ENCODE measurements at regions not wholly inside any gene's neighbourhood (a gene's known extent, or its start where the extent isn't known, plus 50 kb on each side); places are given as distances from the start of the nearest gene placed in this dataset.

DNA sequence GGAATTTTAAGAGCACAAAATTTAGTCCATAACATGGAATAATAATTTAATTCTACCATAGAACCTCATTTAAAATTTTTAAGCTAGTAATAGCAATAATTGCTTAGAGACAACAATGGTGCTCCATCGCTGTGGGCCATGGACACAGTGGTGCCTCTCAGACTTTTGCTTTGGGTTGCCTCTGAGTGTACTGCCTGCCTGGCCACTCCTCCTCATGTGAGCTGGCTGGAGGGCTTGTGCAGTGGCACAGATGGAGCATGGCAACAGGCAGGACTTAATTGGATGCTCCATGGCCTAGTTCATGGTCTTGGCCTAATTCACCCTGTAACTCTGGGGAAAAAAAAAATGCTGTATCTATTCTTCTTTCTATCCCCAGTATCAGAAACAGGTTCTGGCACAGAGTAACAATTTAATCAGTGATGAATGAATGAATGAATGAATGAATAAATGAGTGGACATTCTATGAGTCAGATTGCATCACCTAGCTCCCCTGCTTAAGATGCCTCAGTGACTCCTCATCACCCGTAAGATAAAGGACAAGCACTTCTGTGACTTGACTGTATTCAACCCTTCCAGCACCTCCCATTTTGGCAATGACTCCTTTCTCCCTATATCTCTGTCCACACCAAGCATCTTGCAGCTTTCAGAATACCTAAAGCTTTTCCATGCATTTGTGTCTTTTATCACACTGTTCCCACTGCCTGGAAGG, 211.8 kb upstream of the SLC14A2 start:
- Histone ChIP-seq H3K27ac (ENCODE audit: low read depth, low read length) (no peak overlapping the region), H3K4ac (ENCODE audit: low read depth, low read length) (no peak overlapping the region)
- no CpG with 5 or more reads among the region's 2 CpGs for WGBS (ENCODE audit: extremely low coverage, insufficient coverage, low lambda C conversion rate)

DNA sequence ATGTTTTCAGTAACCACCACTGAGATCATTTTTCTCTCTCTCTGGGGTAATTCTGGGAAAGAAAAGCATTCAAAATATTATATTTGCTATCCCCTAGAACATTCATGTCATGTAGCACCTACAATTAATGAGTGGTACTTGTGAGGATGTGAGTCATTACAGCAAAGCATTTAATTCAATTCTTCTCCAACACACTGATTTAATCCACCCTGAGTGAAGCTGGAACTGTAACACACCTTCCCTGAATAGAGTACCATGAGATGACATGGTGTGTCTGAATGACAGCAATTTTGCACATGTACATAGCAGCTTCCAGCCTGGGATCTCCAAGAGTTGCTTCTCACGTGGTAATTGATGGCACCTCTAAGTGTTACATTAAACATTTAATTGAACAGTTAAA, 207.1 kb upstream of the SLC14A2 start:
- Histone ChIP-seq H3K27me3 (ENCODE audit: insufficient read depth, low read length, poor library complexity) (no peaks in the 10 kb centered on the region), H2BK120ac (ENCODE audit: low read depth, low read length) (no peak overlapping the region), H2AK5ac (ENCODE audit: low read length) (no peak overlapping the region), H3K56ac (ENCODE audit: low read length) (no peak overlapping the region), H3K23ac (ENCODE audit: low read length) (no peak overlapping the region), H4K5ac (ENCODE audit: low read length) (no peak overlapping the region), H3K36me3 (ENCODE audit: control insufficient read depth, insufficient read depth, low read length) (no peaks in the 10 kb centered on the region), H3K4me1 (ENCODE audit: control insufficient read depth, low read depth, low read length) (peaks cover 4% of the 10 kb centered on the region), H3K4me3 (ENCODE audit: low read length) (no peak overlapping the region), H2BK5ac (ENCODE audit: low read length) (no peak overlapping the region), H3K4ac (ENCODE audit: low read depth, low read length) (no peak overlapping the region), H3K9ac (ENCODE audit: low read length) (no peak overlapping the region), H3K4me2 (ENCODE audit: low read length) (no peak overlapping the region), H4K8ac (ENCODE audit: low read depth, low read length) (no peak overlapping the region), H3K27ac (ENCODE audit: low read depth, low read length) (no peak overlapping the region), H3K79me1 (ENCODE audit: low read length) (no peaks in the 10 kb centered on the region), H3K18ac (ENCODE audit: low read length) (no peak overlapping the region), H2BK15ac (replicated peaks; ENCODE audit: low read depth) (no peak overlapping the region), H3K79me2 (ENCODE audit: control insufficient read depth, insufficient read depth, low read length) (no peaks in the 10 kb centered on the region)
- DNase-seq: no peak
- WGBS (ENCODE audit: extremely low coverage, insufficient coverage, low lambda C conversion rate): no CpG with 5 or more reads among the region's 1 CpG

More for the DNA sequence above, 211.8 kb upstream of the SLC14A2 start:
- Histone ChIP-seq H3K4me1 (ENCODE audit: control insufficient read depth, low read depth, low read length) (no peaks in the 10 kb centered on the region), H3K36me3 (ENCODE audit: control insufficient read depth, insufficient read depth, low read length) (no peaks in the 10 kb centered on the region), H2AK5ac (ENCODE audit: low read length) (no peak overlapping the region), H2BK120ac (ENCODE audit: low read depth, low read length) (no peak overlapping the region), H4K5ac (ENCODE audit: low read length) (no peak overlapping the region), H3K18ac (ENCODE audit: low read length) (no peak overlapping the region), H3K9ac (ENCODE audit: low read length) (no peak overlapping the region), H3K4me3 (ENCODE audit: low read length) (no peak overlapping the region), H2BK15ac (replicated peaks; ENCODE audit: low read depth) (no peak overlapping the region), H3K23ac (ENCODE audit: low read length) (no peak overlapping the region), H4K8ac (ENCODE audit: low read depth, low read length) (no peak overlapping the region), H3K4me2 (ENCODE audit: low read length) (no peak overlapping the region), H3K79me2 (ENCODE audit: control insufficient read depth, insufficient read depth, low read length) (no peaks in the 10 kb centered on the region), H2BK5ac (ENCODE audit: low read length) (no peak overlapping the region), H3K27me3 (ENCODE audit: insufficient read depth, low read length, poor library complexity) (no peaks in the 10 kb centered on the region), H3K79me1 (ENCODE audit: low read length) (no peaks in the 10 kb centered on the region), H3K56ac (ENCODE audit: low read length) (no peak overlapping the region)
- no peak for DNase-seq

DNA sequence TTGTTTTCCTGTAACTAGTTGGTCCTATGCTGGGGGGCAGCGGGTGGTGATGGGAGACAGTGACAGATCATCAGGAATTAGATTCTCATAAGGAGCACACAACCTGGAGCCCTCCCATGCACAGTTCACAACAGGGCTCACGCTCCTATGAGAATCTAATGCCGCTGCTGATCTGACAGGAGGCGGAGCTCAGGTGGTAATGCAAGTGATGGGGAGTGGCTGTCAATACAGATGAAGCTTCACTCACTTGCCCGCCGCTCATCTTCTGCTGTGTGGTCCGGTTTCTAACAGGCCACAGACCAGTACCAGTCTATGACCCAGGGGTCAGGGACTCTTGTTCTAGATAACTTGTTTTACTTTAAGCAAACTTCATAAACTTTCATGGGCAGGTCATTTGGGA, 205.3 kb upstream of the SLC14A2 start:
- H3K56ac ChIP-seq (ENCODE audit: low read length): no peak overlapping the region
- WGBS (ENCODE audit: extremely low coverage, insufficient coverage, low lambda C conversion rate): no CpG with 5 or more reads among the region's 7 CpGs
- H2AK5ac ChIP-seq (ENCODE audit: low read length): no peak overlapping the region
- no peak overlapping the region for H3K4me3 ChIP-seq (ENCODE audit: low read length)
- H2BK15ac ChIP-seq (replicated peaks; ENCODE audit: low read depth): no peak overlapping the region
- no peaks in the 10 kb centered on the region for H3K36me3 ChIP-seq (ENCODE audit: control insufficient read depth, insufficient read depth, low read length)
- H3K23ac ChIP-seq (ENCODE audit: low read length): no peak overlapping the region
- no peaks in the 10 kb centered on the region for H3K79me1 ChIP-seq (ENCODE audit: low read length)
- no peak overlapping the region for H3K27ac ChIP-seq (ENCODE audit: low read depth, low read length)
- no peak overlapping the region for H3K9ac ChIP-seq (ENCODE audit: low read length)
- no peaks in the 10 kb centered on the region for H3K79me2 ChIP-seq (ENCODE audit: control insufficient read depth, insufficient read depth, low read length)
- no peak overlapping the region for H3K18ac ChIP-seq (ENCODE audit: low read length)
- peaks cover 6% of the 10 kb centered on the region for H3K4me1 ChIP-seq (ENCODE audit: control insufficient read depth, low read depth, low read length)
- no peaks in the 10 kb centered on the region for H3K27me3 ChIP-seq (ENCODE audit: insufficient read depth, low read length, poor library complexity)
- DNase-seq: no peak
- no peak overlapping the region for H2BK120ac ChIP-seq (ENCODE audit: low read depth, low read length)
- no peak overlapping the region for H2BK5ac ChIP-seq (ENCODE audit: low read length)
- H3K4ac ChIP-seq (ENCODE audit: low read depth, low read length): no peak overlapping the region
- no peak overlapping the region for H3K4me2 ChIP-seq (ENCODE audit: low read length)
- no peak overlapping the region for H4K8ac ChIP-seq (ENCODE audit: low read depth, low read length)
- H4K5ac ChIP-seq (ENCODE audit: low read length): no peak overlapping the region

DNA sequence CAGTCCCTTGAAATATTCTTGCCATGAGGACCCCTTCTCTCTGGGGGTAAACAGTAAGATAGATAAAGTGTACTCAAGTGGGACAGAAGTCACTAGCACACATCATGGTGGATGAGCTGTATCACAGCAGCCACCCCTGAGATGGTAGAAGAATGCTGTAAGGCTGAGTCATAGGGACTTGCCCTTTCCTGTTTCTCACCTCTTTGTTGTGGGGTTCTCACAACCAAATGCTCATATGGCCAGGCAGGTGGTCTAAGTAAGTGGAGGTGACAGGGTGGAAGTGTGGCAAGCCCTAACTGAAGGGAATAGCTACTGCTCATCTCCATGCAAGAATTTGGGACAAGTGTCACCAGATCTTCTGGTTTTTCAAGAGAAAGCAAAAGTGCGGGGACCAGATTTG, 202.7 kb upstream of the SLC14A2 start:
- Histone ChIP-seq H3K79me1 (ENCODE audit: low read length) (no peaks in the 10 kb centered on the region), H3K27ac (ENCODE audit: low read depth, low read length) (no peak overlapping the region), H3K56ac (ENCODE audit: low read length) (no peak overlapping the region), H2BK15ac (replicated peaks; ENCODE audit: low read depth) (no peak overlapping the region), H3K79me2 (ENCODE audit: control insufficient read depth, insufficient read depth, low read length) (no peaks in the 10 kb centered on the region), H3K18ac (ENCODE audit: low read length) (no peak overlapping the region), H3K4ac (ENCODE audit: low read depth, low read length) (no peak overlapping the region), H2AK5ac (ENCODE audit: low read length) (no peak overlapping the region), H3K4me3 (ENCODE audit: low read length) (no peak overlapping the region), H2BK5ac (ENCODE audit: low read length) (no peak overlapping the region), H4K5ac (ENCODE audit: low read length) (no peak overlapping the region), H2BK120ac (ENCODE audit: low read depth, low read length) (no peak overlapping the region), H3K9ac (ENCODE audit: low read length) (no peak overlapping the region), H3K36me3 (ENCODE audit: control insufficient read depth, insufficient read depth, low read length) (no peaks in the 10 kb centered on the region), H3K27me3 (ENCODE audit: insufficient read depth, low read length, poor library complexity) (no peaks in the 10 kb centered on the region), H3K4me1 (ENCODE audit: control insufficient read depth, low read depth, low read length) (peaks cover 6% of the 10 kb centered on the region), H3K4me2 (ENCODE audit: low read length) (no peak overlapping the region), H4K8ac (ENCODE audit: low read depth, low read length) (no peak overlapping the region), H3K23ac (ENCODE audit: low read length) (peak overlapping the region; percentile 11)
- WGBS (ENCODE audit: extremely low coverage, insufficient coverage, low lambda C conversion rate): no CpG with 5 or more reads among the region's 1 CpG
- DNase-seq: peak; percentile 67

DNA sequence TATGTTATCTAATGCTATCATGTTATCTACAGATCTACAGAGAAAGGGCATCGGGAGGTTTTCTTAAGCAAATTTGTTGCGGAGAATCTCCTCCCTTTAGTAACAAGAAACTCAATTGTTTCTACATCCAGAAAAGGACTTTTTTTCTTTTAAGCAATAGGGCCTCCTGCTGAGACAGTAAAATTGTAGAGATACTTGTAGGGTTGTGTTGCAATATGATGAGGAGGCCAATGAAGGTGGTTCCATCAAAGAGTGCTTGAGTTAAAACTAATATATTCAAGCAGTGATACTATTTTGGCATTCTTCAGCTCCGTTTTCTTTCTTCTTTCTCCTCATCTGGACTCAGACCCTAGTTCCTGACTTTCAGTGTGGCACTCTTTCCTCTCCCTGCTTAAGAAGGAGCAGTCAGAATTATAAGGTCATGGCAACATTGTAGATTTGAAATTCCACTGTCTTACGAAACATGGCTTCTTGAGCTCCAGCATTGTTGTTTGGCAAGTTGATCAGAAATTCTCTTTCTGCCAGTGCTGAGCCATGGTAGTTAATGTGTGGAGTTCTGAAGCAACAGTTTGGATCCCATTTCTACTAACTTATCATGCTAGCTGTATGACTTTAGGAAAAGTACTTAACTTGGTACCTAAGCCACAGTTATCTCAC, 202.0 kb upstream of the SLC14A2 start:
- H3K4me3 ChIP-seq (ENCODE audit: low read length): no peak overlapping the region

More for the DNA sequence above, 202.0 kb upstream of the SLC14A2 start:
- H2BK120ac ChIP-seq (ENCODE audit: low read depth, low read length): no peak overlapping the region
- no peak overlapping the region for H3K18ac ChIP-seq (ENCODE audit: low read length)
- no peak overlapping the region for H4K8ac ChIP-seq (ENCODE audit: low read depth, low read length)
- H3K79me1 ChIP-seq (ENCODE audit: low read length): no peaks in the 10 kb centered on the region
- H2BK5ac ChIP-seq (ENCODE audit: low read length): no peak overlapping the region
- H3K36me3 ChIP-seq (ENCODE audit: control insufficient read depth, insufficient read depth, low read length): no peaks in the 10 kb centered on the region
- H3K27ac ChIP-seq (ENCODE audit: low read depth, low read length): no peak overlapping the region
- peaks cover 6% of the 10 kb centered on the region for H3K4me1 ChIP-seq (ENCODE audit: control insufficient read depth, low read depth, low read length)
- WGBS (ENCODE audit: extremely low coverage, insufficient coverage, low lambda C conversion rate): no CpG with 5 or more reads among the region's 4 CpGs
- no peak overlapping the region for H3K56ac ChIP-seq (ENCODE audit: low read length)
- H3K79me2 ChIP-seq (ENCODE audit: control insufficient read depth, insufficient read depth, low read length): no peaks in the 10 kb centered on the region
- H3K4me2 ChIP-seq (ENCODE audit: low read length): no peak overlapping the region
- H2AK5ac ChIP-seq (ENCODE audit: low read length): no peak overlapping the region
- no peak overlapping the region for H2BK15ac ChIP-seq (replicated peaks; ENCODE audit: low read depth)
- no peak overlapping the region for H3K4ac ChIP-seq (ENCODE audit: low read depth, low read length)
- H3K9ac ChIP-seq (ENCODE audit: low read length): no peak overlapping the region
- H3K23ac ChIP-seq (ENCODE audit: low read length): no peak overlapping the region
- no peak overlapping the region for H4K5ac ChIP-seq (ENCODE audit: low read length)
- no peaks in the 10 kb centered on the region for H3K27me3 ChIP-seq (ENCODE audit: insufficient read depth, low read length, poor library complexity)
- DNase-seq: peak; percentile 5
